GM23248 (cell line): ENCODE measurements at regions not wholly inside any gene's neighbourhood (a gene's known extent, or its start where the extent isn't known, plus 50 kb on each side); places are given as distances from the start of the nearest gene placed in this dataset.

ENCODE experiments used
- EZH2 ChIP-seq: fragments of 200-600 bp; sonication (generic); IDR thresholded peaks from 2 replicates; pipeline ENCODE4 v1.6.1; 2018; ENCODE audit warnings: antibody characterized with exemption, mild to moderate bottlenecking; ENCODE audit not compliant: insufficient read depth, poor library complexity, severe bottlenecking
- EZH2phosphoT487 ChIP-seq: fragments of 200-600 bp; sonication (generic); IDR thresholded peaks from 2 replicates; pipeline ENCODE4 v1.6.1; 2018; ENCODE audit warnings: antibody characterized with exemption, moderate library complexity, mild to moderate bottlenecking, low read depth; ENCODE audit not compliant: insufficient read depth

DNA sequence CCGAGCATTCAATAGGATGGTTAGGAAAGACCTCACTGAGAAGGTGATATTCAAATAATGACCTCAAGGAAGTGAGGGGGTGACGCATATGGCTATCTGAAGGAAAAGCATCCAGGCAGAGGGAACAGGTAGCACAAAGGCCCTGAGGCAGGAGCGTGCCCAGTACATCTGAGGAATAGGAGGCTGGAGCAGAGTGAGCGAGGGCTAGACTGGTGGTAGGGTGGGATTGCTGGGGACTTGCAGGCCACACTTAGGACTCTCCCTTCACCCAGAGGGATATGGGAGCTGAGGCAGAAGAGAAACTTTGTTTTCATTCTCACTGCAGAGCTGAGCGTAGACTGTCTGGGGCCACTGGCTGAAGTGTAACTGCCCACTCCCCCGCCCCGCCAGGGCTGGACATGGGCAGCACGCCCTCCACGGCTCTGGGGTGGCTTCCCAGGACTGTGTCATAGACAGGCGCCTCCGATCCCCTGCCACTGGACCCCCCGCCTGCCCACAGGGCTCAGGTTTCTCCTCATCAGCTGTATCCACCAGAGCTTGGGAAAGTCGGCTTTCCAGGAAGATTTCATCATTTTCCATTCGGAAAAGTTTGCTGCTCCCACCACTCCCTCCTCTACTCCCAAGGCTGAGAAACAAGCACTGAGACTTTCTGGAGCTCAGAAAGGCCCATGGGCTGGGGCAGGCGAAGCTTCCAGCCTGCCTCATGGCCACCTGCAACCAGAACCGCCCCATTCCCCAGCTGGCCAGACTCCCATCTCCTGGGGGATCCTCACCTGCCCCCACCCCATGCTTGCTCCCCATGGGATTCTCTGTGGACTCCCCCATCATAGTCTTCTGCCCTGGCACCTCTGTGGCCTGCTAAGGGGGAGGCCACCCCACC lies 142.6 kb downstream of the MRPL14 start:
- TF ChIP-seq EZH2phosphoT487 (no peak), EZH2 (no peak)
